H9 (cell line): ENCODE measurements at regions not wholly inside any gene's neighbourhood (a gene's known extent, or its start where the extent isn't known, plus 50 kb on each side); places are given as distances from the start of the nearest gene placed in this dataset.

ENCODE experiments used
- DNase-seq: peaks from one replicate; pipeline ENCODE4 v3.0.0-alpha.2; 2017
- H2AFZ ChIP-seq: one replicate; pipeline ENCODE4 v1.6.1; 2013; ENCODE audit warnings: mild to moderate bottlenecking, low read length, control low read depth, moderate library complexity
- H2AK5ac ChIP-seq: 2 replicates; pipeline ENCODE4 v1.6.1; 2013; ENCODE audit warnings: low read length, control low read depth, mixed read lengths; ENCODE audit not compliant: insufficient read length
- H2BK120ac ChIP-seq: one replicate; pipeline ENCODE4 v1.6.1; 2013; ENCODE audit warnings: low read depth, mild to moderate bottlenecking, low read length, control low read depth, inconsistent platforms; ENCODE audit not compliant: poor library complexity, severe bottlenecking
- H2BK12ac ChIP-seq: 2 replicates; pipeline ENCODE4 v1.6.1; 2013; ENCODE audit warnings: low read length, control low read depth, mixed read lengths, low read depth; ENCODE audit not compliant: insufficient read length
- H2BK15ac ChIP-seq: 2 replicates; pipeline ENCODE4 v1.6.1; 2013; ENCODE audit warnings: low read depth, low read length, control low read depth
- H2BK20ac ChIP-seq: one replicate; pipeline ENCODE4 v1.6.1; 2013; ENCODE audit warnings: low read depth, mild to moderate bottlenecking, low read length, control low read depth, inconsistent platforms; ENCODE audit not compliant: poor library complexity, severe bottlenecking
- H2BK5ac ChIP-seq: 2 replicates; pipeline ENCODE4 v1.6.1; 2013; ENCODE audit warnings: low read length, control low read depth, mixed read lengths; ENCODE audit not compliant: insufficient read length
- H3K14ac ChIP-seq: 2 replicates; pipeline ENCODE4 v1.6.1; 2013; ENCODE audit warnings: low read length, control low read depth; ENCODE audit not compliant: insufficient read depth
- H3K18ac ChIP-seq: 2 replicates; pipeline ENCODE4 v1.6.1; 2013; ENCODE audit warnings: low read depth, mild to moderate bottlenecking, mixed read lengths, low read length, control low read depth; ENCODE audit not compliant: insufficient read length
- H3K23ac ChIP-seq: 2 replicates; pipeline ENCODE4 v1.6.1; 2013; ENCODE audit warnings: low read length, control low read depth, mixed read lengths, low read depth; ENCODE audit not compliant: insufficient read length
- H3K23me2 ChIP-seq: 2 replicates; pipeline ENCODE4 v1.6.1; 2013; ENCODE audit warnings: low read depth, mild to moderate bottlenecking, mixed read lengths, low read length, control low read depth; ENCODE audit not compliant: insufficient read length, poor library complexity, severe bottlenecking
- H3K27ac ChIP-seq: 2 replicates; pipeline ENCODE4 v1.5.1; 2013; ENCODE audit warnings: low read length, control low read depth, mixed read lengths, low read depth; ENCODE audit not compliant: insufficient read length
- H3K27me3 ChIP-seq: 2 replicates; pipeline ENCODE4 v1.6.1; 2013; ENCODE audit warnings: low read length, control low read depth, inconsistent platforms; ENCODE audit not compliant: insufficient read depth
- H3K4ac ChIP-seq: 2 replicates; pipeline ENCODE4 v1.6.1; 2013; ENCODE audit warnings: low read depth, mild to moderate bottlenecking, control low read depth, inconsistent platforms, low read length, moderate library complexity
- H3K4me1 ChIP-seq: 2 replicates; pipeline ENCODE4 v1.6.1; 2013; ENCODE audit warnings: low read length, control low read depth, inconsistent platforms; ENCODE audit not compliant: insufficient read depth
- H3K4me2 ChIP-seq: 2 replicates; pipeline ENCODE4 v1.6.1; 2013; ENCODE audit warnings: low read length, control low read depth, mixed read lengths; ENCODE audit not compliant: insufficient read length, insufficient read depth
- H3K56ac ChIP-seq: 2 replicates; pipeline ENCODE4 v1.6.1; 2013; ENCODE audit warnings: low read depth, mild to moderate bottlenecking, mixed read lengths, low read length, control low read depth; ENCODE audit not compliant: insufficient read length
- H3K79me1 ChIP-seq: 2 replicates; pipeline ENCODE4 v1.6.1; 2013; ENCODE audit warnings: low read depth, mild to moderate bottlenecking, moderate library complexity, low read length, control low read depth, inconsistent platforms; ENCODE audit not compliant: insufficient read depth, poor library complexity, severe bottlenecking
- H3K79me2 ChIP-seq: 2 replicates; pipeline ENCODE4 v1.6.1; 2013; ENCODE audit warnings: low read length, control low read depth, inconsistent platforms; ENCODE audit not compliant: insufficient read depth
- H3K9ac ChIP-seq: 2 replicates; pipeline ENCODE4 v1.6.1; 2013; ENCODE audit warnings: low read length, control low read depth, mixed read lengths; ENCODE audit not compliant: insufficient read length; ENCODE audit errors: extremely low read depth
- H3K9me3 ChIP-seq: one replicate; pipeline ENCODE4 v1.6.1; 2013; ENCODE audit warnings: low read depth, low read length, inconsistent platforms; ENCODE audit not compliant: control insufficient read depth
- H3T11ph ChIP-seq: one replicate; pipeline ENCODE4 v1.6.1; 2013; ENCODE audit warnings: mild to moderate bottlenecking, low read length, control low read depth, inconsistent platforms
- H4K20me1 ChIP-seq: one replicate; pipeline ENCODE4 v1.6.1; 2013; ENCODE audit not compliant: control insufficient read depth, insufficient read length, insufficient read depth
- H4K5ac ChIP-seq: 2 replicates; pipeline ENCODE4 v1.6.1; 2013; ENCODE audit warnings: low read depth, mild to moderate bottlenecking, mixed read lengths, low read length, control low read depth; ENCODE audit not compliant: insufficient read length
- H4K8ac ChIP-seq: replicated peaks from 2 replicates; pipeline ENCODE4 v1.6.1; 2013; ENCODE audit warnings: low read length, control low read depth, mixed read lengths, low read depth; ENCODE audit not compliant: insufficient read length
- H4K91ac ChIP-seq: 2 replicates; pipeline ENCODE4 v1.6.1; 2013; ENCODE audit warnings: low read depth, mild to moderate bottlenecking, moderate library complexity, mixed read lengths, low read length, control low read depth; ENCODE audit not compliant: insufficient read length
- H3K27ac Mint-ChIP-seq, 3 experiments: 2 replicates in 2 of 3; 3 replicates in 1 of 3; pipeline ENCODE4 v1.8.0; 2020 to 2021; ENCODE audit warnings: mixed read lengths in 3 of 3, mild to moderate bottlenecking in 1 of 3, moderate library complexity in 1 of 3
- H3K27me3 Mint-ChIP-seq: 2 replicates; pipeline ENCODE4 v1.8.0; 2021; ENCODE audit warnings: low read depth, mild to moderate bottlenecking, moderate library complexity, mixed read lengths
- H3K36me3 Mint-ChIP-seq, 3 experiments: 2 replicates in 2 of 3; 3 replicates in 1 of 3; pipeline ENCODE4 v1.8.0; 2020 to 2021; ENCODE audit warnings: low read depth in 3 of 3, mixed read lengths in 3 of 3; ENCODE audit not compliant: insufficient read depth in 1 of 3
- H3K4me1 Mint-ChIP-seq, 2 experiments: 2 replicates each; pipeline ENCODE4 v1.8.0; 2020; ENCODE audit warnings: mixed read lengths in 2 of 2
- H3K4me3 Mint-ChIP-seq, 2 experiments: 2 replicates in 1 of 2; 3 replicates in 1 of 2; pipeline ENCODE4 v1.8.0; 2020 to 2021; ENCODE audit warnings: mild to moderate bottlenecking in 2 of 2, mixed read lengths in 2 of 2, moderate library complexity in 1 of 2
- H3K9me3 Mint-ChIP-seq, 2 experiments: 2 replicates in 1 of 2; 3 replicates in 1 of 2; pipeline ENCODE4 v1.8.0; 2020; ENCODE audit warnings: mild to moderate bottlenecking in 2 of 2, mixed read lengths in 2 of 2, moderate library complexity in 1 of 2
- WGBS: extraction: QIAGEN DNeasy Blood & Tissue Kit; methylation state at CpG from one replicate; pipeline ENCODE4 v1.1.7; 2013; ENCODE audit warnings: missing lambda C conversion rate, low lambda C conversion rate, mixed read lengths; ENCODE audit not compliant: insufficient read length; ENCODE audit errors: extremely low coverage; 5-methylcytosine and 5-hydroxymethylcytosine counted together
- TF ChIP-seq, protein P1 (sequence below): fragments of 200-600 bp; sonication (generic); conservative IDR thresholded peaks from 3 replicates; pipeline ENCODE4 v1.8.0; 2021; ENCODE audit warnings: antibody characterized with exemption, mild to moderate bottlenecking

DNA sequence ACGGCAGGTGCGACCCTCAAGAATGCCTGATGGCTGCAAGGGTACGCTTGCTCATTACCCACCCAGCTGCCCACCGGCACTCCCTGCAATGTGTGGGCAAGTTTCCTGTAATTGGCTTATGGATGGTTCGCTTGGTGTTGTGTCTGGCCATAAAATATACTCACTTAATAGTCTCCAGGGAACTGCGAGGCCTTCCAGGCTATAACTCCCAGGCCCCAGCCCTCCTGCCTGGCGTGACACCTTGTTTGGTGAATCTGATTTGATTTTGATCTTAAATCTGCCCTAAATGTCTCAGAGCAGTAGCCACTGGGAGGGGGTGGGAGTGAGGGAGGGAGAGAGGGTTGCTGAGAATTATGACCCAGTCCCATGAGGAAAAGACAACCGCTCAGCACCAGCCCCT is 572.2 kb downstream of the BUD13 start:
- H2AK5ac ChIP-seq, result no peak overlapping the region
- no peak overlapping the region for H3T11ph ChIP-seq
- H2BK20ac ChIP-seq, result no peak overlapping the region
- no peak overlapping the region for H3K27ac ChIP-seq
- H3K79me2 ChIP-seq, result no peaks in the 10 kb centered on the region
- no peak overlapping the region for H2AFZ ChIP-seq
- H3K4me2 ChIP-seq, result no peak overlapping the region
- WGBS, result no CpG with 5 or more reads among the region's 8 CpGs
- H3K27ac Mint-ChIP-seq, result no peak overlapping the region; a peak in 1 of 7 replicates
- no peak overlapping the region for H4K8ac ChIP-seq
- H4K91ac ChIP-seq, result no peak overlapping the region
- H3K79me1 ChIP-seq, result no peaks in the 10 kb centered on the region
- H3K14ac ChIP-seq, result no peak overlapping the region
- no peak overlapping the region for H3K23ac ChIP-seq
- no peaks in the 10 kb centered on the region for H3K9me3 ChIP-seq
- TF ChIP-seq, protein P1, sequence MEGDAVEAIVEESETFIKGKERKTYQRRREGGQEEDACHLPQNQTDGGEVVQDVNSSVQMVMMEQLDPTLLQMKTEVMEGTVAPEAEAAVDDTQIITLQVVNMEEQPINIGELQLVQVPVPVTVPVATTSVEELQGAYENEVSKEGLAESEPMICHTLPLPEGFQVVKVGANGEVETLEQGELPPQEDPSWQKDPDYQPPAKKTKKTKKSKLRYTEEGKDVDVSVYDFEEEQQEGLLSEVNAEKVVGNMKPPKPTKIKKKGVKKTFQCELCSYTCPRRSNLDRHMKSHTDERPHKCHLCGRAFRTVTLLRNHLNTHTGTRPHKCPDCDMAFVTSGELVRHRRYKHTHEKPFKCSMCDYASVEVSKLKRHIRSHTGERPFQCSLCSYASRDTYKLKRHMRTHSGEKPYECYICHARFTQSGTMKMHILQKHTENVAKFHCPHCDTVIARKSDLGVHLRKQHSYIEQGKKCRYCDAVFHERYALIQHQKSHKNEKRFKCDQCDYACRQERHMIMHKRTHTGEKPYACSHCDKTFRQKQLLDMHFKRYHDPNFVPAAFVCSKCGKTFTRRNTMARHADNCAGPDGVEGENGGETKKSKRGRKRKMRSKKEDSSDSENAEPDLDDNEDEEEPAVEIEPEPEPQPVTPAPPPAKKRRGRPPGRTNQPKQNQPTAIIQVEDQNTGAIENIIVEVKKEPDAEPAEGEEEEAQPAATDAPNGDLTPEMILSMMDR, result no peak
- H3K27me3 Mint-ChIP-seq, result peaks cover 11% of the 10 kb centered on the region
- no peaks in the 10 kb centered on the region for H3K23me2 ChIP-seq
- H2BK5ac ChIP-seq, result no peak overlapping the region
- no peak overlapping the region for H3K18ac ChIP-seq
- no peaks in the 10 kb centered on the region for H4K20me1 ChIP-seq
- no peak for DNase-seq
- no peaks in the 10 kb centered on the region for H3K4me1 ChIP-seq
- H3K4me1 Mint-ChIP-seq, result peaks cover 2 to 10% of the 10 kb centered on the region in 2 experiments; a peak in 3 of 4 replicates
- no peak overlapping the region for H3K4ac ChIP-seq
- no peak overlapping the region for H2BK120ac ChIP-seq
- H3K56ac ChIP-seq, result no peak overlapping the region
- H3K9me3 Mint-ChIP-seq, result no peaks in the 10 kb centered on the region
- no peak overlapping the region for H3K4me3 Mint-ChIP-seq
- H3K9ac ChIP-seq, result no peak overlapping the region
- H3K36me3 Mint-ChIP-seq, result no peaks in the 10 kb centered on the region
- no peak overlapping the region for H2BK12ac ChIP-seq
- no peak overlapping the region for H2BK15ac ChIP-seq
- H4K5ac ChIP-seq, result no peak overlapping the region
- H3K27me3 ChIP-seq, result no peaks in the 10 kb centered on the region
